ENCODE measurements at regions not wholly inside any gene's neighbourhood (a gene's known extent, or its start where the extent isn't known, plus 50 kb on each side); places are given as distances from the start of the nearest gene placed in this dataset.

GRCh38 chrX:39437670-39438441 lies 636.6 kb downstream of the MID1IP1 start:
- no peak overlapping the region for H3K56ac ChIP-seq (ENCODE audit: extremely low read depth, insufficient read depth, low read length)
- no peaks in the 10 kb centered on the region for H3K36me3 ChIP-seq (ENCODE audit: control insufficient read depth, insufficient read depth, low read length)
- H3K4ac ChIP-seq (ENCODE audit: low read depth, low read length) = no peak overlapping the region
- H2BK5ac ChIP-seq (ENCODE audit: low read depth, low read length, poor library complexity, severe bottlenecking) = no peak overlapping the region
- in situ Hi-C loops (cut with MboI; ENCODE audit: low sequenced_read_pairs) (no loop called here), intact Hi-C loops (cut with micrococcal nuclease) (no loop called here), dilution Hi-C loops (cut with HindIII; ENCODE audit: low sequenced_read_pairs, unreplicated experiment) (no loop called here)
- H2BK15ac ChIP-seq (ENCODE audit: low read depth, low read length) = no peak overlapping the region
- no peak overlapping the region for H4K5ac ChIP-seq (ENCODE audit: low read depth, low read length)
- no peak overlapping the region for H3K27ac ChIP-seq (ENCODE audit: insufficient read depth, low read length)
- no peak overlapping the region for H3K14ac ChIP-seq (replicated peaks; ENCODE audit: low read depth, low read length)
- H2AFZ ChIP-seq (replicated peaks; ENCODE audit: low read length, poor library complexity) = no peak overlapping the region
- no peak overlapping the region for H3K18ac ChIP-seq (ENCODE audit: low read depth, low read length)
- ATAC-seq (ENCODE audit: low read depth) = no peak
- H3K4me2 ChIP-seq (ENCODE audit: low read depth, low read length) = no peak overlapping the region
- H4K20me1 ChIP-seq (ENCODE audit: insufficient read depth, low read length) = no peaks in the 10 kb centered on the region
- H2AK5ac ChIP-seq (ENCODE audit: low read depth, low read length) = no peak overlapping the region
- no peak overlapping the region for H3K4me3 ChIP-seq (ENCODE audit: insufficient read depth, low read depth, low read length)
- H3K9me1 ChIP-seq (ENCODE audit: insufficient read depth, low read length) = no peaks in the 10 kb centered on the region
- no CpG with 5 or more reads among the region's 8 CpGs for WGBS, 2 experiments (ENCODE audit: extremely low coverage in 2 of 2, insufficient read length in 1 of 2)
- no peak overlapping the region for H2BK120ac ChIP-seq (ENCODE audit: low read depth, low read length)
- H3K4me1 ChIP-seq (ENCODE audit: control insufficient read depth, insufficient read depth, low read length) = no peaks in the 10 kb centered on the region
- H3K23ac ChIP-seq (ENCODE audit: low read depth, low read length) = no peak overlapping the region
- no peak for TF ChIP-seq POLR2A (IDR thresholded peaks at IDR 0.05; ENCODE audit: low read depth, low read length)
- no peak for TF ChIP-seq FOS (IDR thresholded peaks at IDR 0.05; ENCODE audit: low read depth, low read length)
- no peak for TF ChIP-seq CEBPB (IDR thresholded peaks at IDR 0.05; ENCODE audit: low read depth, low read length)
- no peak for TF ChIP-seq BHLHE40 (IDR thresholded peaks at IDR 0.05; ENCODE audit: low read depth, low read length)
- TF ChIP-seq MXI1 (IDR thresholded peaks at IDR 0.05; ENCODE audit: borderline replicate concordance, low read depth, low read length) = no peak
- TF ChIP-seq MAFK (IDR thresholded peaks at IDR 0.05; ENCODE audit: low read depth, low read length) = no peak
- no peak overlapping the region for H3K9ac ChIP-seq (ENCODE audit: low read depth, low read length)
- ChIA-PET POLR2A (ENCODE audit: unreplicated experiment) (no interaction called here), CTCF (no interaction called here)
- DNase-seq = no peak
- no peak overlapping the region for H4K8ac ChIP-seq (ENCODE audit: low read depth in 2 of 2, low read length in 2 of 2)
- H3K79me1 ChIP-seq (ENCODE audit: low read depth in 1 of 2, low read length in 2 of 2) = no peaks in the 10 kb centered on the region
- no peak overlapping the region for H4K91ac ChIP-seq (ENCODE audit: insufficient read depth, low read depth, low read length)
- no TSS peak for BruUV-seq (replicated peaks)
- no peak overlapping the region for H2AK9ac ChIP-seq (replicated peaks; ENCODE audit: low read depth, low read length, poor library complexity)
- H3K27me3 ChIP-seq (ENCODE audit: control insufficient read depth, insufficient read depth, low read length) = peaks cover 19% of the 10 kb centered on the region
- peaks cover 5% of the 10 kb centered on the region for H3K9me3 ChIP-seq (ENCODE audit: control insufficient read depth, insufficient read depth, low read length)
- H2BK20ac ChIP-seq (ENCODE audit: low read depth, low read length) = no peak overlapping the region

Measured in IMR-90 (cell line).